OCI-LY1 (cell line): ENCODE measurements at regions not wholly inside any gene's neighbourhood (a gene's known extent, or its start where the extent isn't known, plus 50 kb on each side); places are given as distances from the start of the nearest gene placed in this dataset.

Experiments
- CTCF ChIP-seq: fragments of 200-600 bp; sonication (generic), shearing (Covaris generic); IDR thresholded peaks from 2 replicates; pipeline ENCODE4 v1.5.1; 2017; ENCODE audit warnings: mild to moderate bottlenecking, antibody characterized with exemption, low read length, moderate library complexity, mixed read lengths
- EZH2 ChIP-seq: fragments of 200-600 bp; sonication (generic), shearing (Covaris generic); IDR thresholded peaks from 2 replicates; pipeline ENCODE4 v1.8.0; 2017; ENCODE audit warnings: borderline replicate concordance, mixed run types, mild to moderate bottlenecking, antibody characterized with exemption, low read length, moderate library complexity, mixed read lengths

DNA sequence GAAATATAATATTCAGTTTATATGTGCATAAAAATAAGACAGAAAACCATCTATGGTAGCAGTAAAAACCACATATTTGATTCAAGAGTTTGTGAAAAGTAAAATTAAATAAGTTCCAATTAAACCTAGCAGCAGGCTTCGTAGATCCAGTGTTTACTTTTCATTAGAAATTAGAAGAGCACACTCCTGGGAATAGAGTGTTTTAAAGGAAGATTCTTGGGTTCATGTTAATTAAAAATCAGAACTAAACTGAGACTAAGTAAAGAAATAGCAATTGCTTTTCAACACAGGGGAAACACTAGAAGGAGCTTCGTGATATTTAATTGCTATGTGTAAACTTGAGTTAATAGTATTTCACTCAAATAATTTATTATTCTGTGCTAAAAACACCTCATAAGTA lies 1097.8 kb upstream of the CDH18 start:
- TF ChIP-seq EZH2 (no peak), CTCF (no peak)
